HEK293T (cell line): ENCODE measurements at regions not wholly inside any gene's neighbourhood (a gene's known extent, or its start where the extent isn't known, plus 50 kb on each side); places are given as distances from the start of the nearest gene placed in this dataset.

Experiments
- ARNT ChIP-seq: fragments of 450-650 bp; IDR thresholded peaks from 2 replicates; pipeline ENCODE4 v1.6.1; 2017; ENCODE audit warnings: mild to moderate bottlenecking
- NFRKB ChIP-seq: fragments of 450-650 bp; IDR thresholded peaks from 2 replicates; pipeline ENCODE4 v1.6.1; 2016; ENCODE audit warnings: mild to moderate bottlenecking, moderate library complexity

DNA sequence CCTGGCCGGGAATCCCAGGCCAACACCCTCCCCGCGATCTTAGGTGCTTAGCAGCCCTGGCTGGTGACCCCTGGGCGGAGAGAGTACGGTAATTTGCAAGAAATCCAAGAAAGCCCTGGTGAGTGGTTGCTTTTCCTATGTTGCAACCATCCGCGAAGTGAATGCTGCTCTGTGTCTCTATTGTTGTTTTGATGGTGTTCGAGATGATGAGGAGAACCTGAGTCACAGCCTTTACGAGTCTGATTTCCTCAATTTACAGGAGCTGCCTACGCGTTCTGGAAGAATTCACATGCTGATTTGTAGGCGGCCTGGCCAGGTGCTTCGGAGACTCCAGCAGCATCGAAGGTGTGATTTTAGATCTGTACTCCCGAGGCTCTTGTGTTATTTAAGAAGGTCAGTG is 63.3 kb downstream of the TMEM235 start:
- no peak for TF ChIP-seq ARNT
- no peak for TF ChIP-seq NFRKB
